Non-pigmented ciliary epithelial cell (primary cell): ENCODE measurements at regions not wholly inside any gene's neighbourhood (a gene's known extent, or its start where the extent isn't known, plus 50 kb on each side); places are given as distances from the start of the nearest gene placed in this dataset.

ENCODE experiments used
- DNase-seq: peaks from one replicate; pipeline ENCODE4 v3.0.0-alpha.2; 2010; ENCODE audit warnings: low read depth

GRCh38 chr2:200013906-200014305, 58.5 kb downstream of the MAIP1 start:
- no peak for DNase-seq

GRCh38 chr2:200021449-200022114, 66.2 kb downstream of the MAIP1 start:
- DNase-seq: no peak

GRCh38 chr2:200022511-200022910, 67.1 kb downstream of the MAIP1 start:
- no peak for DNase-seq

GRCh38 chr2:200023570-200023969, 68.2 kb downstream of the MAIP1 start:
- no peak for DNase-seq

GRCh38 chr2:200025717-200026116, 70.3 kb downstream of the MAIP1 start:
- DNase-seq: no peak

GRCh38 chr2:200026332-200027230, 71.2 kb downstream of the MAIP1 start:
- no peak for DNase-seq

GRCh38 chr2:200028998-200029397, 73.6 kb downstream of the MAIP1 start:
- no peak for DNase-seq

- DNase-seq: no peak
Measured at GRCh38 chr2:200032895-200033294, 77.5 kb downstream of the MAIP1 start.

GRCh38 chr2:200033929-200034328, 78.5 kb downstream of the MAIP1 start:
- DNase-seq: no peak

- no peak for DNase-seq
Measured at GRCh38 chr2:200034816-200035215, 79.4 kb downstream of the MAIP1 start.

- peak; percentile 42 for DNase-seq
Measured at GRCh38 chr2:200039724-200040650, 84.6 kb downstream of the MAIP1 start.

- DNase-seq: no peak
Measured at GRCh38 chr2:200040831-200041230, 85.4 kb downstream of the MAIP1 start.

- no peak for DNase-seq
Measured at GRCh38 chr2:200041639-200042038, 86.3 kb downstream of the MAIP1 start.

GRCh38 chr2:200042102-200042735, 86.8 kb downstream of the MAIP1 start:
- DNase-seq: peak; percentile 48

- DNase-seq: no peak
Measured at GRCh38 chr2:200042944-200043343, 87.6 kb downstream of the MAIP1 start.

- no peak for DNase-seq
Measured at GRCh38 chr2:200044453-200044852, 89.1 kb downstream of the MAIP1 start.

- DNase-seq: no peak
Measured at GRCh38 chr2:200048421-200048820, 93.0 kb downstream of the MAIP1 start.

- DNase-seq: no peak
Measured at GRCh38 chr2:200049086-200049485, 93.7 kb downstream of the MAIP1 start.

GRCh38 chr2:200050921-200051610, 95.7 kb downstream of the MAIP1 start:
- no peak for DNase-seq

GRCh38 chr2:200051611-200051945, 96.2 kb downstream of the MAIP1 start:
- no peak for DNase-seq

GRCh38 chr2:200052627-200053026, 97.2 kb downstream of the MAIP1 start:
- no peak for DNase-seq
